Ovary (tissue), 7 donors: ENCODE measurements at regions not wholly inside any gene's neighbourhood (a gene's known extent, or its start where the extent isn't known, plus 50 kb on each side); places are given as distances from the start of the nearest gene placed in this dataset.

Experiments used
- DNase-seq, 5 donors: peaks; one replicate each; pipeline ENCODE4 v3.0.0-alpha.2; 2019 to 2020
- H3K27ac ChIP-seq, 2 donors: fragments of 200-600 bp; one replicate each; pipeline versions ENCODE4 v1.5.1 to v1.8.0; 2019 to 2022
- H3K27me3 ChIP-seq: fragments of 200-600 bp; one replicate; pipeline ENCODE4 v1.8.0; 2022
- H3K36me3 ChIP-seq: fragments of 200-600 bp; sonication (generic); one replicate; pipeline ENCODE4 v1.5.1; 2019
- H3K4me1 ChIP-seq: one replicate; pipeline ENCODE4 v1.8.1; 2013; ENCODE audit warnings: mild to moderate bottlenecking, moderate library complexity; ENCODE audit not compliant: insufficient read depth
- H3K4me3 ChIP-seq: fragments of 200-600 bp; sonication (generic); one replicate; pipeline ENCODE4 v1.5.1; 2017
- H3K9me3 ChIP-seq, 2 donors: fragments of 200-600 bp in 1 of 2; sonication (generic) in 1 of 2; one replicate each; pipeline versions ENCODE4 v1.5.1 to v1.8.1; 2013 to 2019; ENCODE audit warnings: mild to moderate bottlenecking in 1 of 2, moderate library complexity in 1 of 2
- CTCF ChIP-seq, 3 donors: fragments of 450-650 bp in 2 of 3; fragments of 200-600 bp in 1 of 3; IDR thresholded peaks; one replicate each; pipeline versions ENCODE4 v1.5.1 to v1.8.0; 2016 to 2022; ENCODE audit warnings: antibody characterized with exemption in 3 of 3, mild to moderate bottlenecking in 1 of 3
- EP300 ChIP-seq: sonication (generic); formaldehyde crosslinking; IDR thresholded peaks from one replicate; pipeline ENCODE4 v1.6.1; 2017; ENCODE audit warnings: antibody characterized with exemption
- POLR2A ChIP-seq: fragments of 450-650 bp; IDR thresholded peaks from one replicate; pipeline ENCODE4 v1.6.1; 2017; ENCODE audit warnings: antibody characterized with exemption, mild to moderate bottlenecking, moderate library complexity
- WGBS, 3 donors: extraction: QIAGEN DNeasy Blood & Tissue Kit in 1 of 3; methylation state at CpG; one replicate each; pipeline versions ENCODE4 v1.1.5 to v1.1.7; 2013 to 2017; 5-methylcytosine and 5-hydroxymethylcytosine counted together
- intact Hi-C, 4 donors: fragments of 100-400 bp; cut with DNase I; formaldehyde crosslinking; loops; one replicate each; pipeline versions ENCODE4 v1.11.0 to v1.15.1; 2022 to 2023
- donor health status: DM: no; HTN: no; CAD: no; lungs with moderate emphysema.
- donor health status: DM: no; HTN: no; CAD: no.
- donor health status: Bipolar disorder and iron deficiency.
- donor health status: DM: no; HTN: no; CAD: no.
- donor health status: DM: yes; HTN: yes; CAD: no.

- no peaks in the 10 kb centered on the region for H3K9me3 ChIP-seq
Measured at GRCh38 chr18:47507651-47508050, 256.2 kb upstream of the SKOR2 start.

GRCh38 chr18:47506897-47507296, 255.4 kb upstream of the SKOR2 start:
- Histone ChIP-seq H3K4me1 (no peaks in the 10 kb centered on the region), H3K4me3 (no peak overlapping the region), H3K36me3 (no peaks in the 10 kb centered on the region), H3K9me3 (no peaks in the 10 kb centered on the region), H3K27ac (no peak overlapping the region), H3K27me3 (no peaks in the 10 kb centered on the region)
- WGBS, 3 donors: 23 to 26% (median 24%) methylated on average over 7 of the region's 7 CpGs
- no peak for DNase-seq
- TF ChIP-seq POLR2A (no peak), CTCF (IDR thresholded peaks at IDR 0.05) (no peak), EP300 (no peak)
- intact Hi-C loops: no loop called here

More at GRCh38 chr18:47507651-47508050, 256.2 kb upstream of the SKOR2 start:
- H3K27ac ChIP-seq: no peak overlapping the region
- intact Hi-C loops: no loop called here
- no peak overlapping the region for H3K4me3 ChIP-seq
- TF ChIP-seq EP300 (no peak), POLR2A (no peak), CTCF (IDR thresholded peaks at IDR 0.05) (no peak)
- H3K36me3 ChIP-seq: no peaks in the 10 kb centered on the region
- H3K27me3 ChIP-seq: no peaks in the 10 kb centered on the region
- no peaks in the 10 kb centered on the region for H3K4me1 ChIP-seq
- 51 to 64% (median 53%) methylated on average over 3 of the region's 3 CpGs for WGBS, 3 donors
- DNase-seq: no peak

GRCh38 chr18:47501946-47502345, 250.5 kb upstream of the SKOR2 start:
- H3K4me1 ChIP-seq: no peaks in the 10 kb centered on the region
- no peaks in the 10 kb centered on the region for H3K27me3 ChIP-seq
- TF ChIP-seq CTCF (IDR thresholded peaks at IDR 0.05) (no peak), EP300 (no peak), POLR2A (no peak)
- no peaks in the 10 kb centered on the region for H3K9me3 ChIP-seq
- no peak overlapping the region for H3K27ac ChIP-seq
- no peak for DNase-seq
- H3K4me3 ChIP-seq: no peak overlapping the region
- intact Hi-C loops: no loop called here
- 36 to 46% (median 44%) methylated on average over 6 of the region's 6 CpGs for WGBS, 3 donors
- H3K36me3 ChIP-seq: no peaks in the 10 kb centered on the region

GRCh38 chr18:47500930-47501329, 249.5 kb upstream of the SKOR2 start:
- 46 to 57% (median 50%) methylated on average over 2 of the region's 2 CpGs for WGBS, 3 donors
- no peaks in the 10 kb centered on the region for H3K36me3 ChIP-seq
- no peak overlapping the region for H3K4me3 ChIP-seq
- TF ChIP-seq POLR2A (no peak), EP300 (no peak), CTCF (IDR thresholded peaks at IDR 0.05) (no peak)
- H3K27me3 ChIP-seq: no peaks in the 10 kb centered on the region
- H3K27ac ChIP-seq: no peak overlapping the region
- no peaks in the 10 kb centered on the region for H3K9me3 ChIP-seq
- intact Hi-C loops: no loop called here
- DNase-seq: no peak
- no peaks in the 10 kb centered on the region for H3K4me1 ChIP-seq

- TF ChIP-seq EP300 (no peak), CTCF (IDR thresholded peaks at IDR 0.05) (no peak), POLR2A (no peak)
- no peaks in the 10 kb centered on the region for H3K36me3 ChIP-seq
Measured at GRCh38 chr18:47492691-47493090, 241.2 kb upstream of the SKOR2 start.

More at GRCh38 chr18:47492691-47493090, 241.2 kb upstream of the SKOR2 start:
- no peaks in the 10 kb centered on the region for H3K27me3 ChIP-seq
- no peaks in the 10 kb centered on the region for H3K9me3 ChIP-seq
- no peak overlapping the region for H3K4me3 ChIP-seq
- intact Hi-C loops: no loop called here
- 80 to 90% (median 82%) methylated on average over 3 of the region's 3 CpGs for WGBS, 3 donors
- no peak overlapping the region for H3K27ac ChIP-seq
- no peaks in the 10 kb centered on the region for H3K4me1 ChIP-seq
- no peak for DNase-seq
